ENCODE measurements at regions not wholly inside any gene's neighbourhood (a gene's known extent, or its start where the extent isn't known, plus 50 kb on each side); places are given as distances from the start of the nearest gene placed in this dataset.

- TF ChIP-seq CTCF (IDR thresholded peaks at IDR 0.05) (no peak), POLR2A (IDR thresholded peaks at IDR 0.05) (no peak)
These were observed 89.0 kb downstream of the TBX19 start for GRCh38 chr1:168369655-168370054.
